ENCODE measurements at regions not wholly inside any gene's neighbourhood (a gene's known extent, or its start where the extent isn't known, plus 50 kb on each side); places are given as distances from the start of the nearest gene placed in this dataset.

GRCh38 chr7:110257673-110258072, 833.3 kb upstream of the LRRN3 start (continued):
- TF ChIP-seq PATZ1 (CRISPR knock-in tag; IDR thresholded peaks at IDR 0.05) (no peak), RAD21 (CRISPR knock-in tag; IDR thresholded peaks at IDR 0.05) (no peak), SPEN (CRISPR knock-in tag; IDR thresholded peaks at IDR 0.05; ENCODE audit: low read depth) (no peak), ZNF746 (CRISPR knock-in tag; IDR thresholded peaks at IDR 0.05) (no peak), MAFF (IDR thresholded peaks at IDR 0.05; ENCODE audit: low read depth, low read length) (no peak), MXI1 (IDR thresholded peaks at IDR 0.05; ENCODE audit: borderline replicate concordance, low read depth, low read length) (no peak), ZBTB44 (CRISPR knock-in tag; IDR thresholded peaks at IDR 0.05) (no peak), ZFP90 (CRISPR knock-in tag; IDR thresholded peaks at IDR 0.05; ENCODE audit: borderline replicate concordance) (no peak), ZNF577 (CRISPR knock-in tag; IDR thresholded peaks at IDR 0.05; ENCODE audit: borderline replicate concordance, low read depth) (no peak), CCAR2 (optimal IDR thresholded peaks at IDR 0.05; ENCODE audit: low read depth, low read length) (no peak), SALL2 (CRISPR knock-in tag; IDR thresholded peaks at IDR 0.05) (no peak)

GRCh38 chr7:110262251-110262650, 828.7 kb upstream of the LRRN3 start:
- ChIA-PET CTCF (ENCODE audit: low intra/inter-chr PET ratio, low total read pairs) (no interaction called here), POLR2A (no interaction called here)
- H3K79me2 ChIP-seq (ENCODE audit: insufficient read depth, low read length): no peaks in the 10 kb centered on the region
- no peaks in the 10 kb centered on the region for H3K4me1 ChIP-seq (ENCODE audit: insufficient read depth, low read length)
- in situ Hi-C loops (cut with HindIII; ENCODE audit: extremely low pct_ligation_motif_present, low pct_unique_long_range_greater_than_20kb) (no loop called here), intact Hi-C loops (cut with micrococcal nuclease; ENCODE audit: unreplicated experiment) (no loop called here)
- no peaks in the 10 kb centered on the region for H3K36me3 ChIP-seq (replicated peaks in 1 of 2; ENCODE audit: control insufficient read depth in 1 of 2, insufficient read depth in 2 of 2, low read length in 2 of 2)
- TF ChIP-seq MIER2 (CRISPR knock-in tag; IDR thresholded peaks at IDR 0.05) (no peak), GPBP1L1 (CRISPR knock-in tag; IDR thresholded peaks at IDR 0.05) (no peak)
- H3K4me2 ChIP-seq (ENCODE audit: low read depth, low read length): no peak overlapping the region
- no peaks in the 10 kb centered on the region for H4K20me1 ChIP-seq (ENCODE audit: insufficient read depth, low read length)
- 2% methylated on average over 2 of the region's 2 CpGs for WGBS (ENCODE audit: low lambda C conversion rate)
- no peak overlapping the region for H3K9ac ChIP-seq (ENCODE audit: insufficient read depth, low read depth, low read length)
- ATAC-seq (no peak), FAIRE-seq (no peak), DNase-seq (ENCODE audit: low spot score) (no peak)
- H3K9me3 ChIP-seq (ENCODE audit: low read length): no peaks in the 10 kb centered on the region
- no peaks in the 10 kb centered on the region for H3K27me3 ChIP-seq (ENCODE audit: control insufficient read depth in 1 of 2, insufficient read depth in 2 of 2, low read length in 2 of 2)
- no peak overlapping the region for H3K4me3 ChIP-seq (replicated peaks in 1 of 3; ENCODE audit: insufficient read depth in 1 of 3, low read depth in 2 of 3, low read length in 3 of 3)
- H3K27ac ChIP-seq (ENCODE audit: extremely low read length, insufficient read depth, low read length): no peak overlapping the region
- BruUV-seq (replicated peaks): no TSS peak
- H2AFZ ChIP-seq (ENCODE audit: low read length): no peak overlapping the region
